Right lobe of liver (tissue), 6 donors: ENCODE measurements at regions not wholly inside any gene's neighbourhood (a gene's known extent, or its start where the extent isn't known, plus 50 kb on each side); places are given as distances from the start of the nearest gene placed in this dataset.
A peak's percentile ranks its signal among the peaks of the same experiment; 100 is the strongest.

Experiments used
- ATAC-seq, 4 donors: fragments of 200-7000 bp; cut with Tn5 transposase; one replicate each; pipeline ENCODE4 v1.9.1; 2020; ENCODE audit warnings: mild to moderate bottlenecking in 4 of 4, moderate library complexity in 4 of 4
- DNase-seq, 3 donors: peaks; one replicate each; pipeline ENCODE4 v3.0.0-alpha.2; 2020
- H3K27ac ChIP-seq, 3 donors: fragments of 200-600 bp; one replicate each; pipeline ENCODE4 v1.8.0; 2022
- H3K27me3 ChIP-seq, 2 donors: fragments of 200-600 bp; one replicate each; pipeline ENCODE4 v1.8.0; 2022
- H3K36me3 ChIP-seq, 4 donors: fragments of 200-600 bp; sonication (generic) in 1 of 4; one replicate each; pipeline versions ENCODE4 v1.5.1 to v1.8.0; 2017 to 2022; ENCODE audit warnings: control low read depth in 1 of 4
- H3K4me1 ChIP-seq, 4 donors: fragments of 200-600 bp; sonication (generic) in 1 of 4; one replicate each; pipeline versions ENCODE4 v1.5.1 to v1.8.0; 2017 to 2022; ENCODE audit warnings: control low read depth in 1 of 4
- H3K4me3 ChIP-seq, 3 donors: fragments of 200-600 bp; one replicate each; pipeline ENCODE4 v1.8.0; 2022
- H3K9me3 ChIP-seq, 4 donors: fragments of 200-600 bp; sonication (generic) in 1 of 4; one replicate each; pipeline versions ENCODE4 v1.5.1 to v1.8.0; 2017 to 2022; ENCODE audit warnings: control low read depth in 1 of 4
- CTCF ChIP-seq, 4 donors: fragments of 200-600 bp in 3 of 4; fragments of 450-650 bp in 1 of 4; IDR thresholded peaks; one replicate each; pipeline versions ENCODE4 v1.5.1 to v1.8.0; 2016 to 2022; ENCODE audit warnings: antibody characterized with exemption in 4 of 4, mild to moderate bottlenecking in 2 of 4
- POLR2A ChIP-seq: fragments of 450-650 bp; IDR thresholded peaks from one replicate; pipeline ENCODE4 v1.6.1; 2017; ENCODE audit warnings: antibody characterized with exemption, mild to moderate bottlenecking
- WGBS: methylation state at CpG from one replicate; pipeline ENCODE4 v1.1.6; 2018; ENCODE audit warnings: low coverage, low lambda C conversion rate; ENCODE audit not compliant: insufficient coverage; ENCODE audit errors: missing lambda C conversion rate; 5-methylcytosine and 5-hydroxymethylcytosine counted together
- intact Hi-C, 2 donors: fragments of 100-400 bp; cut with DNase I; formaldehyde crosslinking; loops; one replicate each; pipeline versions ENCODE4 v1.11.2 to v1.14.1; 2022
- donor health status: DM: no; HTN: yes; CAD: no.
- donor health status: DM: no; HTN: no; CAD: no.
- donor health status: DM: no; HTN: no; CAD: no.
- donor health status: DM: no; HTN: yes; CAD: no.
- donor health status: DM: no; HTN: yes; CAD: no.

GRCh38 chr20:61123286-61123685 lies 128.8 kb upstream of the CDH4 start:
- Histone ChIP-seq H3K4me1 (no peaks in the 10 kb centered on the region), H3K36me3 (no peaks in the 10 kb centered on the region), H3K27me3 (no peaks in the 10 kb centered on the region), H3K27ac (no peak overlapping the region), H3K4me3 (no peak overlapping the region), H3K9me3 (no peaks in the 10 kb centered on the region)
- ATAC-seq (peak in 1 of 4 donors; percentile 9), DNase-seq (no peak)
- intact Hi-C loops, result no loop called here
- WGBS, result no CpG with 5 or more reads among the region's 7 CpGs
- no peak for TF ChIP-seq POLR2A
- no peak for TF ChIP-seq CTCF (IDR thresholded peaks at IDR 0.05)

DNA sequence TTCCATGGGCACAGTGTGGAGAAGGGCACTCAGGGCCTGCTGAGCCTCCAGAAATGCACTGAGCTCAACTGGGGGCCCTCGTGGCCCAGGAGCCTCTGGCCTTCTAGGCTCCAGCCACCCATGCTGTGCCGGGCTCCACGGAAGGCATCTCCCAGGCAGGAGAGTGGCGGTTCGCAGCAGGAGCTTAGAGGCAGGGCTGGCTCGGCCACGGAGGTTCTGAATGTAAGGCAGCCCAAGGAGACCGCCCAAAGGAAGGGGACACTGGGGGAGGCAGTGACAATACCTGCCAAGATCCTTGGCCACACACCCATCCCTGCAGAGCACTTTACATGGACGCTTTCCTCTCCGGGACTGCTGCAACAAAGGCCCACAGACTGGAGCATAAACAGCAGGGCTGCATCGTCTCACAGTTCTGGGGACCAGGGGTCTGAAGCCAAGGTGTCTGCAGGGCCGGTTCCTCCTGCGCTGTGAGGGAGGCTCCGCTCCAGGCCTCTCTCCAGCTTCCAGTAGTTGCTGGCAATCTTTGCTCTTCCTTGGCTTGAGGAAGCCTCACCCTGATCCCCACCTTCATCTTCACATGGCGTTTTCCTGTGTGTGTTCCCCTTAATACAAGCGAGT lies 128.2 kb upstream of the CDH4 start:
- ATAC-seq, result no peak
- no peak overlapping the region for H3K27ac ChIP-seq
- H3K4me3 ChIP-seq, result no peak overlapping the region
- no peaks in the 10 kb centered on the region for H3K9me3 ChIP-seq
- no peaks in the 10 kb centered on the region for H3K4me1 ChIP-seq
- DNase-seq, result no peak
- H3K36me3 ChIP-seq, result no peaks in the 10 kb centered on the region
- WGBS, result 32% methylated on average over 2 of the region's 16 CpGs
- intact Hi-C loops, result no loop called here
- TF ChIP-seq POLR2A, result no peak
- TF ChIP-seq CTCF (IDR thresholded peaks at IDR 0.05), result no peak
- H3K27me3 ChIP-seq, result no peaks in the 10 kb centered on the region

- no CpG with 5 or more reads among the region's 9 CpGs for WGBS
- no peak overlapping the region for H3K27ac ChIP-seq
- intact Hi-C loops, result no loop called here
- ATAC-seq (no peak), DNase-seq (no peak)
- no peaks in the 10 kb centered on the region for H3K9me3 ChIP-seq
- H3K4me3 ChIP-seq, result no peak overlapping the region
- no peaks in the 10 kb centered on the region for H3K36me3 ChIP-seq
- H3K4me1 ChIP-seq, result no peaks in the 10 kb centered on the region
- no peak for TF ChIP-seq CTCF (IDR thresholded peaks at IDR 0.05)
- no peak for TF ChIP-seq POLR2A
- no peaks in the 10 kb centered on the region for H3K27me3 ChIP-seq
Measured at GRCh38 chr20:61125076-61125475, 127.0 kb upstream of the CDH4 start.

- ATAC-seq (no peak), DNase-seq (no peak)
- H3K36me3 ChIP-seq, result no peaks in the 10 kb centered on the region
- no peak overlapping the region for H3K27ac ChIP-seq
- no peak for TF ChIP-seq POLR2A
- TF ChIP-seq CTCF (IDR thresholded peaks at IDR 0.05), result no peak
- H3K4me3 ChIP-seq, result no peak overlapping the region
- no peaks in the 10 kb centered on the region for H3K9me3 ChIP-seq
- intact Hi-C loops, result no loop called here
- H3K27me3 ChIP-seq, result no peaks in the 10 kb centered on the region
- H3K4me1 ChIP-seq, result no peaks in the 10 kb centered on the region
- WGBS, result 85% methylated on average over 13 of the region's 14 CpGs
Measured at GRCh38 chr20:61125546-61126180, 126.4 kb upstream of the CDH4 start.
